WTC11 (cell line): ENCODE measurements at regions not wholly inside any gene's neighbourhood (a gene's known extent, or its start where the extent isn't known, plus 50 kb on each side); places are given as distances from the start of the nearest gene placed in this dataset.

Source experiments
- ATAC-seq: fragments of 200-7000 bp; cut with Tn5 transposase; 2 replicates; pipeline ENCODE4 v1.10.0; 2021; ENCODE audit warnings: mild to moderate bottlenecking, moderate library complexity
- CTCF ChIA-PET: fragments of 300-600 bp; sonication (Branson Sonifier 250); formaldehyde crosslinking; loops from one replicate; lab custom pipeline; 2021; ENCODE audit warnings: antibody characterized with exemption; lab: Charles Lee
- POLR2A ChIA-PET: fragments of 350-600 bp; sonication (Branson Sonifier 250); formaldehyde crosslinking; loops from one replicate; lab custom pipeline; 2021; ENCODE audit warnings: antibody characterized with exemption; lab: Charles Lee
- DNase-seq: peaks from one replicate; pipeline ENCODE4 v3.0.0; 2021; ENCODE audit warnings: low spot score
- H3K27ac Mint-ChIP-seq: 2 replicates; pipeline ENCODE4 v1.8.0; 2021; ENCODE audit warnings: mixed read lengths
- H3K27me3 Mint-ChIP-seq: 2 replicates; pipeline ENCODE4 v1.8.0; 2021; ENCODE audit warnings: low read depth, mild to moderate bottlenecking, moderate library complexity, mixed read lengths
- H3K36me3 Mint-ChIP-seq: 2 replicates; pipeline ENCODE4 v1.8.0; 2021; ENCODE audit warnings: mixed read lengths
- H3K4me1 Mint-ChIP-seq: 2 replicates; pipeline ENCODE4 v1.8.0; 2022; ENCODE audit warnings: mixed read lengths
- H3K4me3 Mint-ChIP-seq: 2 replicates; pipeline ENCODE4 v1.8.0; 2021; ENCODE audit warnings: mild to moderate bottlenecking, moderate library complexity, mixed read lengths
- H3K9me3 Mint-ChIP-seq: 2 replicates; pipeline ENCODE4 v1.8.0; 2021; ENCODE audit warnings: mixed read lengths
- JUN ChIP-seq: sonication (generic); formaldehyde crosslinking; IDR thresholded peaks from 2 replicates; pipeline ENCODE4 v1.8.0; 2023; ENCODE audit warnings: mild to moderate bottlenecking, missing genetic modification reagents
- MXD4 ChIP-seq: fragments of 250-450 bp; sonication (Bioruptor Pico); IDR thresholded peaks from 2 replicates; pipeline ENCODE4 v1.8.0; 2021; ENCODE audit warnings: mild to moderate bottlenecking, moderate library complexity, borderline replicate concordance
- MYBL2 ChIP-seq: sonication (generic); formaldehyde crosslinking; IDR thresholded peaks from 2 replicates; pipeline ENCODE4 v1.8.1; 2023; ENCODE audit warnings: mild to moderate bottlenecking, moderate library complexity, missing genetic modification reagents
- NR1H2 ChIP-seq: sonication (generic); formaldehyde crosslinking; IDR thresholded peaks from 2 replicates; pipeline ENCODE4 v1.9.0; 2021; ENCODE audit warnings: mild to moderate bottlenecking, moderate library complexity, missing genetic modification reagents
- OVOL2 ChIP-seq: fragments of 250-450 bp; sonication (Bioruptor Pico); IDR thresholded peaks from 2 replicates; pipeline ENCODE4 v1.9.0; 2021; ENCODE audit warnings: mild to moderate bottlenecking, borderline replicate concordance
- ZNF219 ChIP-seq: sonication (generic); formaldehyde crosslinking; IDR thresholded peaks from 2 replicates; pipeline ENCODE4 v1.8.0; 2023; ENCODE audit warnings: missing genetic modification reagents, mild to moderate bottlenecking, borderline replicate concordance
- ZNF263 ChIP-seq: sonication (generic); formaldehyde crosslinking; IDR thresholded peaks from 2 replicates; pipeline ENCODE4 v1.8.1; 2022; ENCODE audit warnings: low read depth, mild to moderate bottlenecking, moderate library complexity, missing genetic modification reagents
- ZNF317 ChIP-seq: sonication (generic); formaldehyde crosslinking; IDR thresholded peaks from 2 replicates; pipeline ENCODE4 v1.8.1; 2023; ENCODE audit warnings: low read depth, mild to moderate bottlenecking, moderate library complexity, missing genetic modification reagents, borderline replicate concordance
- ZNF416 ChIP-seq: fragments of 250-450 bp; sonication (Bioruptor Pico); IDR thresholded peaks from 2 replicates; pipeline ENCODE4 v1.9.0; 2021; ENCODE audit warnings: mild to moderate bottlenecking, inconsistent platforms
- TF ChIP-seq, protein P1 (sequence below): fragments of 250-450 bp; sonication (Bioruptor Pico); conservative IDR thresholded peaks from 2 replicates; pipeline ENCODE4 v1.9.0; 2021; ENCODE audit warnings: mild to moderate bottlenecking
- TF ChIP-seq, protein P2 (sequence below): sonication (generic); formaldehyde crosslinking; IDR thresholded peaks from 2 replicates; pipeline ENCODE4 v1.8.0; 2022; ENCODE audit warnings: mild to moderate bottlenecking, missing genetic modification reagents
- TF ChIP-seq, protein P3 (sequence below): sonication (generic); formaldehyde crosslinking; IDR thresholded peaks from 2 replicates; pipeline ENCODE4 v1.8.1; 2023; ENCODE audit warnings: mild to moderate bottlenecking, missing genetic modification reagents
- TF ChIP-seq, protein P4 (sequence below): sonication (generic); formaldehyde crosslinking; IDR thresholded peaks from 2 replicates; pipeline ENCODE4 v1.8.0; 2022; ENCODE audit warnings: mild to moderate bottlenecking, missing genetic modification reagents
- TF ChIP-seq, protein P5 (sequence below): sonication (generic); formaldehyde crosslinking; IDR thresholded peaks from 2 replicates; pipeline ENCODE4 v1.8.1; 2022; ENCODE audit warnings: low read depth, missing genetic modification reagents, borderline replicate concordance
- TF ChIP-seq, protein P6 (sequence below): sonication (generic); formaldehyde crosslinking; IDR thresholded peaks from 2 replicates; pipeline ENCODE4 v1.8.0; 2023; ENCODE audit warnings: missing genetic modification reagents, mild to moderate bottlenecking, borderline replicate concordance
- TF ChIP-seq, protein P7 (sequence below): fragments of 250-450 bp; sonication (Bioruptor Pico); IDR thresholded peaks from 2 replicates; pipeline ENCODE4 v2.1.2; 2022; ENCODE audit warnings: mild to moderate bottlenecking, moderate library complexity
- TF ChIP-seq, protein P8 (sequence below): sonication (generic); formaldehyde crosslinking; IDR thresholded peaks from 2 replicates; pipeline ENCODE4 v1.8.0; 2022; ENCODE audit warnings: mild to moderate bottlenecking, missing genetic modification reagents

DNA sequence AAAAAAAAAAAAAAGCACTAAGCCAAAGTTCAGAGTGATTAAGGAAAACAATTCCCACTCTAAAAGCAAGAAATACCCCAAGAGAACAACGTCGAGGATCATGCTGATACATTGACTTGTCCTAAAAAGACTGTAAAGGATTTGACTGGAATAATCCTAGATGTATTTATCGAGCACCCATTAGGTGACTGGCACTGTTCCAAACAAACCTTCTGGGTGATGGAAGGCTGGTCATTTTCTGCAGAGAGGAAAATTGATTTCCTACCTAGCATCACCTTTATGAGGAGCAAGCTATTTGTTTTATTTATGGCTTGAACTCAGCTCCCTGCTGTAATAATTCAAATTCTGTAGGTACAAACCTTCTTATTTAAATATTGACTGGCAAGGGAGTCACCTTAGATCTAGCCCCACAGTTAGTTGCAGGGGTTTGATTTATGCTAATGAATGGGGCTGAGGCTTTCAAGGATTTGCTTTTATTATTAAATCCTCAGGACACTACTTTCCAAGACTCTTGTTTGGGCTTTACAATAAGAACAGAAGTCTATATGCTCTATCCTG is 471.0 kb downstream of the OLFM4 start (continued):
- TF ChIP-seq, protein P1, sequence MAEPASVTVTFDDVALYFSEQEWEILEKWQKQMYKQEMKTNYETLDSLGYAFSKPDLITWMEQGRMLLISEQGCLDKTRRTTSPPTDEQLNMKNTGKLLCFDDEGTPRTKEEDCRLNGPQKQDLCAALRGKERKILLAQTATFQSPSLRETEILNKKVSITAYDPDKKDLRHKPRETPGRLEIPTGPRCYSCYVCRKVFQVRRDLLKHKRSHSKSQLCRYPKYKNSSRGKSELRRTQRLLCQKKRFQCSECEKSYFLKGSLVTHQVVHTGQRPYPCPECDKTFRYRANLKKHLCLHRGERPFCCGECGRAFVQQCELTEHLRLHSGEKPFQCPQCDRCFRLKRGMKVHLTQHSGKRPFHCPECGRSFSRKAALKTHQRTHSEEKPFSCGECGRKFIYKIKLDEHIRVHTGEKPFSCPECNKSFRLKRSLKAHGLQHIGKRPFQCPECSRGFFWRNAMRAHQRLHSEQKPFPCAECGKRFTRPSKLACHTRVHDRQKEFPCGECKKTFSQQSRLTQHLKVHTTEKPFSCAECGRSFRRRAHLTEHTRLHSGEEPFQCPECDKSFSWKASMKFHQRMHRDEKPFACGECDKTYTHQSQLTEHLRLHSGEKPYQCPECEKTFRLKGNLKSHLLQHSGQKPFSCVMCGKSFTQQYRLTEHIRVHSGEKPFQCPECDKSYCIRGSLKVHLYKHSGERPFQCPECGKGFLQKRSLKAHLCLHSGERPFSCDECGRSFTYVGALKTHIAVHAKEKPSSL: no peak
- TF ChIP-seq MYBL2: no peak
- TF ChIP-seq NR1H2 (CRISPR knock-in tag): no peak
- TF ChIP-seq, protein P2, sequence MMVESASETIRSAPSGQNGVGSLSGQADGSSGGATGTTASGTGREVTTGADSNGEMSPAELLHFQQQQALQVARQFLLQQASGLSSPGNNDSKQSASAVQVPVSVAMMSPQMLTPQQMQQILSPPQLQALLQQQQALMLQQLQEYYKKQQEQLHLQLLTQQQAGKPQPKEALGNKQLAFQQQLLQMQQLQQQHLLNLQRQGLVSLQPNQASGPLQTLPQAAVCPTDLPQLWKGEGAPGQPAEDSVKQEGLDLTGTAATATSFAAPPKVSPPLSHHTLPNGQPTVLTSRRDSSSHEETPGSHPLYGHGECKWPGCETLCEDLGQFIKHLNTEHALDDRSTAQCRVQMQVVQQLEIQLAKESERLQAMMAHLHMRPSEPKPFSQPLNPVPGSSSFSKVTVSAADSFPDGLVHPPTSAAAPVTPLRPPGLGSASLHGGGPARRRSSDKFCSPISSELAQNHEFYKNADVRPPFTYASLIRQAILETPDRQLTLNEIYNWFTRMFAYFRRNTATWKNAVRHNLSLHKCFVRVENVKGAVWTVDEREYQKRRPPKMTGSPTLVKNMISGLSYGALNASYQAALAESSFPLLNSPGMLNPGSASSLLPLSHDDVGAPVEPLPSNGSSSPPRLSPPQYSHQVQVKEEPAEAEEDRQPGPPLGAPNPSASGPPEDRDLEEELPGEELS (CRISPR knock-in tag): no peak
- TF ChIP-seq ZNF317 (CRISPR knock-in tag): no peak
- TF ChIP-seq, protein P3, sequence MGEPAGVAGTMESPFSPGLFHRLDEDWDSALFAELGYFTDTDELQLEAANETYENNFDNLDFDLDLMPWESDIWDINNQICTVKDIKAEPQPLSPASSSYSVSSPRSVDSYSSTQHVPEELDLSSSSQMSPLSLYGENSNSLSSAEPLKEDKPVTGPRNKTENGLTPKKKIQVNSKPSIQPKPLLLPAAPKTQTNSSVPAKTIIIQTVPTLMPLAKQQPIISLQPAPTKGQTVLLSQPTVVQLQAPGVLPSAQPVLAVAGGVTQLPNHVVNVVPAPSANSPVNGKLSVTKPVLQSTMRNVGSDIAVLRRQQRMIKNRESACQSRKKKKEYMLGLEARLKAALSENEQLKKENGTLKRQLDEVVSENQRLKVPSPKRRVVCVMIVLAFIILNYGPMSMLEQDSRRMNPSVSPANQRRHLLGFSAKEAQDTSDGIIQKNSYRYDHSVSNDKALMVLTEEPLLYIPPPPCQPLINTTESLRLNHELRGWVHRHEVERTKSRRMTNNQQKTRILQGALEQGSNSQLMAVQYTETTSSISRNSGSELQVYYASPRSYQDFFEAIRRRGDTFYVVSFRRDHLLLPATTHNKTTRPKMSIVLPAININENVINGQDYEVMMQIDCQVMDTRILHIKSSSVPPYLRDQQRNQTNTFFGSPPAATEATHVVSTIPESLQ (CRISPR knock-in tag): no peak
- TF ChIP-seq, protein P4, sequence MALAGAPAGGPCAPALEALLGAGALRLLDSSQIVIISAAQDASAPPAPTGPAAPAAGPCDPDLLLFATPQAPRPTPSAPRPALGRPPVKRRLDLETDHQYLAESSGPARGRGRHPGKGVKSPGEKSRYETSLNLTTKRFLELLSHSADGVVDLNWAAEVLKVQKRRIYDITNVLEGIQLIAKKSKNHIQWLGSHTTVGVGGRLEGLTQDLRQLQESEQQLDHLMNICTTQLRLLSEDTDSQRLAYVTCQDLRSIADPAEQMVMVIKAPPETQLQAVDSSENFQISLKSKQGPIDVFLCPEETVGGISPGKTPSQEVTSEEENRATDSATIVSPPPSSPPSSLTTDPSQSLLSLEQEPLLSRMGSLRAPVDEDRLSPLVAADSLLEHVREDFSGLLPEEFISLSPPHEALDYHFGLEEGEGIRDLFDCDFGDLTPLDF (CRISPR knock-in tag): no peak
- TF ChIP-seq JUN (CRISPR knock-in tag): no peak
- TF ChIP-seq, protein P5, sequence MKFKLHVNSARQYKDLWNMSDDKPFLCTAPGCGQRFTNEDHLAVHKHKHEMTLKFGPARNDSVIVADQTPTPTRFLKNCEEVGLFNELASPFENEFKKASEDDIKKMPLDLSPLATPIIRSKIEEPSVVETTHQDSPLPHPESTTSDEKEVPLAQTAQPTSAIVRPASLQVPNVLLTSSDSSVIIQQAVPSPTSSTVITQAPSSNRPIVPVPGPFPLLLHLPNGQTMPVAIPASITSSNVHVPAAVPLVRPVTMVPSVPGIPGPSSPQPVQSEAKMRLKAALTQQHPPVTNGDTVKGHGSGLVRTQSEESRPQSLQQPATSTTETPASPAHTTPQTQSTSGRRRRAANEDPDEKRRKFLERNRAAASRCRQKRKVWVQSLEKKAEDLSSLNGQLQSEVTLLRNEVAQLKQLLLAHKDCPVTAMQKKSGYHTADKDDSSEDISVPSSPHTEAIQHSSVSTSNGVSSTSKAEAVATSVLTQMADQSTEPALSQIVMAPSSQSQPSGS (CRISPR knock-in tag): no peak
- TF ChIP-seq OVOL2: no peak
- TF ChIP-seq, protein P6, sequence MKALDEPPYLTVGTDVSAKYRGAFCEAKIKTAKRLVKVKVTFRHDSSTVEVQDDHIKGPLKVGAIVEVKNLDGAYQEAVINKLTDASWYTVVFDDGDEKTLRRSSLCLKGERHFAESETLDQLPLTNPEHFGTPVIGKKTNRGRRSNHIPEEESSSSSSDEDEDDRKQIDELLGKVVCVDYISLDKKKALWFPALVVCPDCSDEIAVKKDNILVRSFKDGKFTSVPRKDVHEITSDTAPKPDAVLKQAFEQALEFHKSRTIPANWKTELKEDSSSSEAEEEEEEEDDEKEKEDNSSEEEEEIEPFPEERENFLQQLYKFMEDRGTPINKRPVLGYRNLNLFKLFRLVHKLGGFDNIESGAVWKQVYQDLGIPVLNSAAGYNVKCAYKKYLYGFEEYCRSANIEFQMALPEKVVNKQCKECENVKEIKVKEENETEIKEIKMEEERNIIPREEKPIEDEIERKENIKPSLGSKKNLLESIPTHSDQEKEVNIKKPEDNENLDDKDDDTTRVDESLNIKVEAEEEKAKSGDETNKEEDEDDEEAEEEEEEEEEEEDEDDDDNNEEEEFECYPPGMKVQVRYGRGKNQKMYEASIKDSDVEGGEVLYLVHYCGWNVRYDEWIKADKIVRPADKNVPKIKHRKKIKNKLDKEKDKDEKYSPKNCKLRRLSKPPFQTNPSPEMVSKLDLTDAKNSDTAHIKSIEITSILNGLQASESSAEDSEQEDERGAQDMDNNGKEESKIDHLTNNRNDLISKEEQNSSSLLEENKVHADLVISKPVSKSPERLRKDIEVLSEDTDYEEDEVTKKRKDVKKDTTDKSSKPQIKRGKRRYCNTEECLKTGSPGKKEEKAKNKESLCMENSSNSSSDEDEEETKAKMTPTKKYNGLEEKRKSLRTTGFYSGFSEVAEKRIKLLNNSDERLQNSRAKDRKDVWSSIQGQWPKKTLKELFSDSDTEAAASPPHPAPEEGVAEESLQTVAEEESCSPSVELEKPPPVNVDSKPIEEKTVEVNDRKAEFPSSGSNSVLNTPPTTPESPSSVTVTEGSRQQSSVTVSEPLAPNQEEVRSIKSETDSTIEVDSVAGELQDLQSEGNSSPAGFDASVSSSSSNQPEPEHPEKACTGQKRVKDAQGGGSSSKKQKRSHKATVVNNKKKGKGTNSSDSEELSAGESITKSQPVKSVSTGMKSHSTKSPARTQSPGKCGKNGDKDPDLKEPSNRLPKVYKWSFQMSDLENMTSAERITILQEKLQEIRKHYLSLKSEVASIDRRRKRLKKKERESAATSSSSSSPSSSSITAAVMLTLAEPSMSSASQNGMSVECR: no peak
- TF ChIP-seq ZNF416 (CRISPR knock-in tag): no peak

DNA sequence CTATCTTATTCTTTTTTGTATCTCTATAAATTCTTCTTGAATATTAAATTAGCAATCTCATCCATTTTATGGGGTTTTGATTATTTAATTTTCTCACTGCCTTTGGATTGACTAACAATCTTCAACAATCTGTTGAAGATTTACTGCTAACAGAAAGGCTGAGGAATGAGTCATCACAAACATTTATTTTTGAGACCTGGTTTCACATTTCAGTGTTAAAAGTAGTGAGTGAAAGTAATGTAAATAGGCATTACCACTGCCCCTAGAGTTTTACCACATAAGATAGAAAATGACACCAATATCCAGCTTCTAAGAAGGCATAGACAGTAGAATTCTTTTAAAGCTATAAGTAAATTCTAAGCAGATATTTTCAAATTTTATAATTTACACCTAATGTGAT is 472.8 kb downstream of the OLFM4 start:
- ATAC-seq (no peak), DNase-seq (no peak)
- POLR2A ChIA-PET: no interaction called here
- H3K4me3 Mint-ChIP-seq: no peak overlapping the region
- H3K9me3 Mint-ChIP-seq: peaks cover 8% of the 10 kb centered on the region
- no peak for TF ChIP-seq ZNF219 (CRISPR knock-in tag)
- TF ChIP-seq, protein P7, sequence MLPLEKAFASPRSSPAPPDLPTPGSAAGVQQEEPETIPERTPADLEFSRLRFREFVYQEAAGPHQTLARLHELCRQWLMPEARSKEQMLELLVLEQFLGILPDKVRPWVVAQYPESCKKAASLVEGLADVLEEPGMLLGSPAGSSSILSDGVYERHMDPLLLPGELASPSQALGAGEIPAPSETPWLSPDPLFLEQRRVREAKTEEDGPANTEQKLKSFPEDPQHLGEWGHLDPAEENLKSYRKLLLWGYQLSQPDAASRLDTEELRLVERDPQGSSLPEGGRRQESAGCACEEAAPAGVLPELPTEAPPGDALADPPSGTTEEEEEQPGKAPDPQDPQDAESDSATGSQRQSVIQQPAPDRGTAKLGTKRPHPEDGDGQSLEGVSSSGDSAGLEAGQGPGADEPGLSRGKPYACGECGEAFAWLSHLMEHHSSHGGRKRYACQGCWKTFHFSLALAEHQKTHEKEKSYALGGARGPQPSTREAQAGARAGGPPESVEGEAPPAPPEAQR (CRISPR knock-in tag): no peak
- TF ChIP-seq ZNF263 (CRISPR knock-in tag): no peak
- TF ChIP-seq, protein P2 (CRISPR knock-in tag): no peak
- TF ChIP-seq, protein P8, sequence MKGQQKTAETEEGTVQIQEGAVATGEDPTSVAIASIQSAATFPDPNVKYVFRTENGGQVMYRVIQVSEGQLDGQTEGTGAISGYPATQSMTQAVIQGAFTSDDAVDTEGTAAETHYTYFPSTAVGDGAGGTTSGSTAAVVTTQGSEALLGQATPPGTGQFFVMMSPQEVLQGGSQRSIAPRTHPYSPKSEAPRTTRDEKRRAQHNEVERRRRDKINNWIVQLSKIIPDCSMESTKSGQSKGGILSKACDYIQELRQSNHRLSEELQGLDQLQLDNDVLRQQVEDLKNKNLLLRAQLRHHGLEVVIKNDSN (CRISPR knock-in tag): no peak
- no peak for TF ChIP-seq MXD4
- no peaks in the 10 kb centered on the region for H3K27me3 Mint-ChIP-seq
- CTCF ChIA-PET: no interaction called here
- H3K36me3 Mint-ChIP-seq: no peaks in the 10 kb centered on the region
- peaks cover 2% of the 10 kb centered on the region; the same call in 1 of the 2 replicates for H3K4me1 Mint-ChIP-seq
- no peak overlapping the region for H3K27ac Mint-ChIP-seq
